DMS79 (cell line): ENCODE measurements at regions not wholly inside any gene's neighbourhood (a gene's known extent, or its start where the extent isn't known, plus 50 kb on each side); places are given as distances from the start of the nearest gene placed in this dataset.

Experiments used
- DNase-seq: peaks from one replicate; lab custom pipeline; 2025; lab: John Stamatoyannopoulos, UW

- no peak for DNase-seq
These were observed 85.6 kb downstream of the CD8B2 start for GRCh38 chr2:106572541-106573450.

- DNase-seq: no peak
These were observed 86.6 kb downstream of the CD8B2 start for GRCh38 chr2:106573773-106574172.

GRCh38 chr2:106575955-106576354 is 88.8 kb downstream of the CD8B2 start:
- no peak for DNase-seq

- DNase-seq: no peak
These were observed 90.1 kb downstream of the CD8B2 start for GRCh38 chr2:106577255-106577651.

GRCh38 chr2:106579750-106580197 is 92.6 kb downstream of the CD8B2 start:
- no peak for DNase-seq

GRCh38 chr2:106580241-106580640 is 93.1 kb downstream of the CD8B2 start:
- DNase-seq: no peak

- DNase-seq: no peak
These were observed 94.2 kb downstream of the CD8B2 start for GRCh38 chr2:106581328-106581727.

GRCh38 chr2:106581755-106582147 is 94.6 kb downstream of the CD8B2 start:
- DNase-seq: no peak

GRCh38 chr2:106582148-106583143 is 95.3 kb downstream of the CD8B2 start:
- DNase-seq: peak; percentile 31

GRCh38 chr2:106584304-106584954 is 97.3 kb downstream of the CD8B2 start:
- no peak for DNase-seq

GRCh38 chr2:106596844-106597243 is 109.7 kb downstream of the CD8B2 start:
- DNase-seq: no peak

- no peak for DNase-seq
These were observed 112.4 kb downstream of the CD8B2 start for GRCh38 chr2:106599540-106599939.

- no peak for DNase-seq
These were observed 114.9 kb downstream of the CD8B2 start for GRCh38 chr2:106602042-106602441.

- no peak for DNase-seq
These were observed 119.5 kb downstream of the CD8B2 start for GRCh38 chr2:106606652-106607051.

GRCh38 chr2:106607371-106607770 is 120.2 kb downstream of the CD8B2 start:
- no peak for DNase-seq

GRCh38 chr2:106609780-106610179 is 122.6 kb downstream of the CD8B2 start:
- no peak for DNase-seq

GRCh38 chr2:106614511-106615291 is 127.5 kb downstream of the CD8B2 start:
- no peak for DNase-seq

GRCh38 chr2:106618614-106619013 is 131.4 kb downstream of the CD8B2 start:
- DNase-seq: no peak

GRCh38 chr2:106623456-106623855 is 136.3 kb downstream of the CD8B2 start:
- no peak for DNase-seq

GRCh38 chr2:106624787-106625380 is 137.7 kb downstream of the CD8B2 start:
- no peak for DNase-seq

- no peak for DNase-seq
These were observed 141.2 kb downstream of the CD8B2 start for GRCh38 chr2:106628377-106628776.
